ENCODE measurements at regions not wholly inside any gene's neighbourhood (a gene's known extent, or its start where the extent isn't known, plus 50 kb on each side); places are given as distances from the start of the nearest gene placed in this dataset.
A peak's percentile ranks its signal among the peaks of the same experiment; 100 is the strongest.

GRCh38 chrX:40827331-40827730, 92.0 kb upstream of the MED14 start:
- H3K27ac Mint-ChIP-seq (ENCODE audit: unreplicated experiment), result no peak overlapping the region
- TF ChIP-seq, protein P1, sequence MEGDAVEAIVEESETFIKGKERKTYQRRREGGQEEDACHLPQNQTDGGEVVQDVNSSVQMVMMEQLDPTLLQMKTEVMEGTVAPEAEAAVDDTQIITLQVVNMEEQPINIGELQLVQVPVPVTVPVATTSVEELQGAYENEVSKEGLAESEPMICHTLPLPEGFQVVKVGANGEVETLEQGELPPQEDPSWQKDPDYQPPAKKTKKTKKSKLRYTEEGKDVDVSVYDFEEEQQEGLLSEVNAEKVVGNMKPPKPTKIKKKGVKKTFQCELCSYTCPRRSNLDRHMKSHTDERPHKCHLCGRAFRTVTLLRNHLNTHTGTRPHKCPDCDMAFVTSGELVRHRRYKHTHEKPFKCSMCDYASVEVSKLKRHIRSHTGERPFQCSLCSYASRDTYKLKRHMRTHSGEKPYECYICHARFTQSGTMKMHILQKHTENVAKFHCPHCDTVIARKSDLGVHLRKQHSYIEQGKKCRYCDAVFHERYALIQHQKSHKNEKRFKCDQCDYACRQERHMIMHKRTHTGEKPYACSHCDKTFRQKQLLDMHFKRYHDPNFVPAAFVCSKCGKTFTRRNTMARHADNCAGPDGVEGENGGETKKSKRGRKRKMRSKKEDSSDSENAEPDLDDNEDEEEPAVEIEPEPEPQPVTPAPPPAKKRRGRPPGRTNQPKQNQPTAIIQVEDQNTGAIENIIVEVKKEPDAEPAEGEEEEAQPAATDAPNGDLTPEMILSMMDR (IDR thresholded peaks at IDR 0.05), result no peak
- no peaks in the 10 kb centered on the region for H3K4me1 Mint-ChIP-seq (ENCODE audit: low read depth)
- H3K36me3 Mint-ChIP-seq (ENCODE audit: low read depth), result peaks cover 1% of the 10 kb centered on the region
- no peak overlapping the region for H3K4me3 Mint-ChIP-seq (ENCODE audit: unreplicated experiment)
- H3K27me3 Mint-ChIP-seq (ENCODE audit: low read depth), result no peaks in the 10 kb centered on the region
- peaks cover 29% of the 10 kb centered on the region for H3K9me3 Mint-ChIP-seq (ENCODE audit: low read depth)
- no peak for DNase-seq (ENCODE audit: low spot score)

GRCh38 chrX:40831750-40832149, 96.4 kb upstream of the MED14 start:
- Mint-ChIP-seq H3K27me3 (ENCODE audit: low read depth) (no peaks in the 10 kb centered on the region), H3K4me1 (ENCODE audit: low read depth) (no peaks in the 10 kb centered on the region), H3K4me3 (ENCODE audit: unreplicated experiment) (no peak overlapping the region)

GRCh38 chrX:40832723-40833122, 97.4 kb upstream of the MED14 start:
- H3K9me3 Mint-ChIP-seq (ENCODE audit: low read depth), result peaks cover 13% of the 10 kb centered on the region
- no peaks in the 10 kb centered on the region for H3K27me3 Mint-ChIP-seq (ENCODE audit: low read depth)
- TF ChIP-seq, protein P1 (IDR thresholded peaks at IDR 0.05), result no peak
- H3K36me3 Mint-ChIP-seq (ENCODE audit: low read depth), result peaks cover 1% of the 10 kb centered on the region
- peak; percentile 88 for DNase-seq (ENCODE audit: low spot score)
- no peak overlapping the region for H3K4me3 Mint-ChIP-seq (ENCODE audit: unreplicated experiment)
- H3K4me1 Mint-ChIP-seq (ENCODE audit: low read depth), result no peaks in the 10 kb centered on the region
- H3K27ac Mint-ChIP-seq (ENCODE audit: unreplicated experiment), result no peak overlapping the region

More at GRCh38 chrX:40831750-40832149, 96.4 kb upstream of the MED14 start:
- Mint-ChIP-seq H3K36me3 (ENCODE audit: low read depth) (peaks cover 1% of the 10 kb centered on the region), H3K9me3 (ENCODE audit: low read depth) (peaks cover 13% of the 10 kb centered on the region), H3K27ac (ENCODE audit: unreplicated experiment) (no peak overlapping the region)
- DNase-seq (ENCODE audit: low spot score), result no peak
- TF ChIP-seq, protein P1 (IDR thresholded peaks at IDR 0.05), result no peak

- no peak overlapping the region for H3K4me3 Mint-ChIP-seq (ENCODE audit: unreplicated experiment)
- H3K4me1 Mint-ChIP-seq (ENCODE audit: low read depth), result no peaks in the 10 kb centered on the region
- peaks cover 15% of the 10 kb centered on the region for H3K9me3 Mint-ChIP-seq (ENCODE audit: low read depth)
- peaks cover 1% of the 10 kb centered on the region for H3K36me3 Mint-ChIP-seq (ENCODE audit: low read depth)
- no peaks in the 10 kb centered on the region for H3K27me3 Mint-ChIP-seq (ENCODE audit: low read depth)
- TF ChIP-seq, protein P1 (IDR thresholded peaks at IDR 0.05), result no peak
- DNase-seq (ENCODE audit: low spot score), result no peak
- no peak overlapping the region for H3K27ac Mint-ChIP-seq (ENCODE audit: unreplicated experiment)
Observed at GRCh38 chrX:40834225-40834624, 98.9 kb upstream of the MED14 start.

DNA sequence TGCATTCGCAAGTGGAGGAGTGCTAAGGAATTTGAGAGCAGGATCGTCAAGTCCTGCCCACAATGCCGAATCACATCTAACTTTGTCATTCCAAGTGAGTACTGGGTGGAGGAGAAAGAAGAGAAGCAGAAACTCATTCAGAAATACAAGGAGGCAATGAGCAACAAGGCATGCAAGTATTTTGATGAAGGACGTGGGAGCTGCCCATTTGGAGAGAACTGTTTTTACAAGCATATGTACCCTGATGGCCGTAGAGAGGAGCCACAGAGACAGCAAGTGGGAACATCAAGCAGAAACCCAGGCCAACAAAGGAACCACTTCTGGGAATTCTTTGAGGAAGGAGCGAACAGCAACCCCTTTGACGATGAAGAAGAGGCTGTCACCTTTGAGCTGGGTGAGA, 100.2 kb upstream of the MED14 start:
- peaks cover 22% of the 10 kb centered on the region for H3K9me3 Mint-ChIP-seq (ENCODE audit: low read depth)
- H3K36me3 Mint-ChIP-seq (ENCODE audit: low read depth), result peaks cover 4% of the 10 kb centered on the region
- no peak for DNase-seq (ENCODE audit: low spot score)
- H3K4me1 Mint-ChIP-seq (ENCODE audit: low read depth), result no peaks in the 10 kb centered on the region
- no peak overlapping the region for H3K4me3 Mint-ChIP-seq (ENCODE audit: unreplicated experiment)
- H3K27me3 Mint-ChIP-seq (ENCODE audit: low read depth), result no peaks in the 10 kb centered on the region
- TF ChIP-seq, protein P1 (IDR thresholded peaks at IDR 0.05), result no peak
- no peak overlapping the region for H3K27ac Mint-ChIP-seq (ENCODE audit: unreplicated experiment)

Measured in chondrocyte (in vitro differentiated cells).